Caco-2 (cell line): ENCODE measurements at regions not wholly inside any gene's neighbourhood (a gene's known extent, or its start where the extent isn't known, plus 50 kb on each side); places are given as distances from the start of the nearest gene placed in this dataset.

Source experiments
- BruUV-seq: library from RNA; stranded (reverse); fragments of 400-500 nt; replicated peaks from 2 replicates; lab custom pipeline; 2021; lab: Mats Ljungman, UMichigan
- CTCF ChIA-PET: fragments of 300-600 bp; sonication (Branson Sonifier 250); formaldehyde crosslinking; loops from one replicate; lab custom pipeline; 2022; ENCODE audit warnings: antibody characterized with exemption; lab: Charles Lee
- POLR2A ChIA-PET: fragments of 300-600 bp; sonication (Branson Sonifier 250); formaldehyde crosslinking; loops from one replicate; lab custom pipeline; 2022; ENCODE audit warnings: antibody characterized with exemption; lab: Charles Lee
- DNase-seq, 2 experiments: peaks; one replicate each; pipeline versions ENCODE4 v3.0.0 to v3.0.0-alpha.2; 2020 to 2022
- H3K27me3 ChIP-seq: replicated peaks from 2 replicates; pipeline ENCODE4 v1.6.0; 2011; ENCODE audit warnings: low read length; ENCODE audit not compliant: control insufficient read depth, insufficient read depth
- H3K36me3 ChIP-seq: 2 replicates; pipeline ENCODE4 v1.5.1; 2011; ENCODE audit warnings: low read length; ENCODE audit not compliant: control insufficient read depth, insufficient read depth
- H3K4me1 ChIP-seq: fragments of 250-450 bp; sonication (Bioruptor Pico); 2 replicates; pipeline ENCODE4 v1.5.1; 2020; ENCODE audit warnings: mild to moderate bottlenecking
- H3K4me3 ChIP-seq: 2 replicates; pipeline ENCODE4 v1.5.1; 2011; ENCODE audit warnings: low read depth, mild to moderate bottlenecking, control low read depth, low read length
- H3K9me3 ChIP-seq: fragments of 250-450 bp; sonication (Bioruptor Pico); 2 replicates; pipeline ENCODE4 v1.5.1; 2020; ENCODE audit warnings: mild to moderate bottlenecking, moderate library complexity
- H3K27ac Mint-ChIP-seq: one replicate; pipeline ENCODE4 v1.8.0; 2022; ENCODE audit warnings: mixed read lengths; ENCODE audit not compliant: unreplicated experiment
- H3K27me3 Mint-ChIP-seq: one replicate; pipeline ENCODE4 v1.8.0; 2022; ENCODE audit warnings: mixed read lengths; ENCODE audit not compliant: insufficient read depth, unreplicated experiment
- H3K36me3 Mint-ChIP-seq: one replicate; pipeline ENCODE4 v1.8.0; 2022; ENCODE audit warnings: mild to moderate bottlenecking, mixed read lengths; ENCODE audit not compliant: insufficient read depth, unreplicated experiment
- H3K4me1 Mint-ChIP-seq: one replicate; pipeline ENCODE4 v1.8.0; 2022; ENCODE audit warnings: low read depth, mixed read lengths; ENCODE audit not compliant: unreplicated experiment
- H3K4me3 Mint-ChIP-seq: one replicate; pipeline ENCODE4 v1.8.0; 2022; ENCODE audit warnings: mild to moderate bottlenecking, moderate library complexity, mixed read lengths; ENCODE audit not compliant: unreplicated experiment
- H3K9me3 Mint-ChIP-seq: one replicate; pipeline ENCODE4 v1.8.0; 2022; ENCODE audit warnings: mixed read lengths; ENCODE audit not compliant: unreplicated experiment
- CTCF ChIP-seq, 2 experiments: fragments of 200-600 bp in 1 of 2; IDR thresholded peaks; 1 replicate in 1 of 2; 2 replicates in 1 of 2; pipeline versions ENCODE4 v1.5.1 to v1.8.0; 2011 to 2022; ENCODE audit warnings: antibody characterized with exemption in 1 of 2, control low read depth in 1 of 2, inconsistent platforms in 1 of 2, low read depth in 1 of 2, low read length in 1 of 2, mild to moderate bottlenecking in 1 of 2, moderate library complexity in 1 of 2; ENCODE audit not compliant: insufficient read depth in 1 of 2, severe bottlenecking in 1 of 2, unreplicated experiment in 1 of 2
- intact Hi-C: fragments of 100-400 bp; cut with micrococcal nuclease; formaldehyde crosslinking; loops from one replicate; pipeline ENCODE4 v1.10.0; 2022; ENCODE audit not compliant: unreplicated experiment

GRCh38 chr14:22218728-22219127 is 370.3 kb downstream of the DAD1 start:
- no peaks in the 10 kb centered on the region for H3K9me3 Mint-ChIP-seq
- Histone ChIP-seq H3K4me1 (no peaks in the 10 kb centered on the region), H3K36me3 (no peaks in the 10 kb centered on the region), H3K9me3 (no peaks in the 10 kb centered on the region), H3K27me3 (no peaks in the 10 kb centered on the region), H3K4me3 (no peak overlapping the region)
- intact Hi-C loops = loop anchor here (2.0 kb wide), 1 partner anchor 16 kb away; no protein-coding TSS in a partner anchor
- no peak overlapping the region for H3K27ac Mint-ChIP-seq
- H3K4me3 Mint-ChIP-seq = no peak overlapping the region
- TF ChIP-seq CTCF (IDR thresholded peaks at IDR 0.05; ENCODE audit: insufficient read depth in 1 of 2, low read depth in 1 of 2, low read length in 1 of 2, severe bottlenecking in 1 of 2, unreplicated experiment in 1 of 2) = no peak
- POLR2A ChIA-PET = no interaction called here
- H3K36me3 Mint-ChIP-seq = no peaks in the 10 kb centered on the region
- no TSS peak for BruUV-seq
- peaks cover 6% of the 10 kb centered on the region for H3K4me1 Mint-ChIP-seq
- DNase-seq = no peak
- no peaks in the 10 kb centered on the region for H3K27me3 Mint-ChIP-seq
- CTCF ChIA-PET = interaction anchor here (2.0 to 3.1 kb wide), 2 partner anchors 18 to 55 kb away, joined by 7 to 15 read pairs; no protein-coding TSS in a partner anchor

GRCh38 chr14:22213120-22213519 is 375.9 kb downstream of the DAD1 start:
- Mint-ChIP-seq H3K27me3 (no peaks in the 10 kb centered on the region), H3K4me1 (no peaks in the 10 kb centered on the region), H3K27ac (no peak overlapping the region), H3K4me3 (no peak overlapping the region), H3K36me3 (no peaks in the 10 kb centered on the region), H3K9me3 (no peaks in the 10 kb centered on the region)
- intact Hi-C loops = no loop called here
- no peaks in the 10 kb centered on the region for H3K27me3 ChIP-seq
- ChIA-PET POLR2A (no interaction called here), CTCF (no interaction called here)
- no peaks in the 10 kb centered on the region for H3K36me3 ChIP-seq
- no peak for TF ChIP-seq CTCF (IDR thresholded peaks at IDR 0.05; ENCODE audit: insufficient read depth in 1 of 2, low read depth in 1 of 2, low read length in 1 of 2, severe bottlenecking in 1 of 2, unreplicated experiment in 1 of 2)
- no peaks in the 10 kb centered on the region for H3K9me3 ChIP-seq
- H3K4me1 ChIP-seq = 0 out of 2 replicates have a peak, but pooled peaks cover 4% of the 10 kb centered on the region
- H3K4me3 ChIP-seq = no peak overlapping the region
- no TSS peak for BruUV-seq
- DNase-seq = peak in 1 of 2 experiments; percentile 18

- H3K9me3 Mint-ChIP-seq = no peaks in the 10 kb centered on the region
- no peak overlapping the region for H3K27ac Mint-ChIP-seq
- Histone ChIP-seq H3K4me3 (no peak overlapping the region), H3K27me3 (no peaks in the 10 kb centered on the region), H3K4me1 (0 out of 2 replicates have a peak, but pooled peaks cover 4% of the 10 kb centered on the region), H3K9me3 (no peaks in the 10 kb centered on the region), H3K36me3 (no peaks in the 10 kb centered on the region)
- H3K36me3 Mint-ChIP-seq = no peaks in the 10 kb centered on the region
- DNase-seq = no peak
- H3K4me1 Mint-ChIP-seq = no peaks in the 10 kb centered on the region
- no peaks in the 10 kb centered on the region for H3K27me3 Mint-ChIP-seq
- intact Hi-C loops = no loop called here
- no peak for TF ChIP-seq CTCF (IDR thresholded peaks at IDR 0.05; ENCODE audit: insufficient read depth in 1 of 2, low read depth in 1 of 2, low read length in 1 of 2, severe bottlenecking in 1 of 2, unreplicated experiment in 1 of 2)
- BruUV-seq = no TSS peak
- CTCF ChIA-PET = no interaction called here
- POLR2A ChIA-PET = no interaction called here
- H3K4me3 Mint-ChIP-seq = no peak overlapping the region
These were observed 378.1 kb downstream of the DAD1 start for GRCh38 chr14:22210906-22211305.
